ENCODE measurements at regions not wholly inside any gene's neighbourhood (a gene's known extent, or its start where the extent isn't known, plus 50 kb on each side); places are given as distances from the start of the nearest gene placed in this dataset.
"Not testable (repeated sequence)": the region's sequence is repeated elsewhere in the genome, so short reads cannot be mapped to it uniquely, and the experiment has no call there.

GRCh38 chr5:68077349-68077894, 138.1 kb upstream of the PIK3R1 start:
- DNase-seq: no peak
- intact Hi-C loops (cut with DNase I): no loop called here

GRCh38 chr5:68074633-68075032, 140.9 kb upstream of the PIK3R1 start:
- intact Hi-C loops (cut with DNase I): no loop called here
- no peak for DNase-seq

DNA sequence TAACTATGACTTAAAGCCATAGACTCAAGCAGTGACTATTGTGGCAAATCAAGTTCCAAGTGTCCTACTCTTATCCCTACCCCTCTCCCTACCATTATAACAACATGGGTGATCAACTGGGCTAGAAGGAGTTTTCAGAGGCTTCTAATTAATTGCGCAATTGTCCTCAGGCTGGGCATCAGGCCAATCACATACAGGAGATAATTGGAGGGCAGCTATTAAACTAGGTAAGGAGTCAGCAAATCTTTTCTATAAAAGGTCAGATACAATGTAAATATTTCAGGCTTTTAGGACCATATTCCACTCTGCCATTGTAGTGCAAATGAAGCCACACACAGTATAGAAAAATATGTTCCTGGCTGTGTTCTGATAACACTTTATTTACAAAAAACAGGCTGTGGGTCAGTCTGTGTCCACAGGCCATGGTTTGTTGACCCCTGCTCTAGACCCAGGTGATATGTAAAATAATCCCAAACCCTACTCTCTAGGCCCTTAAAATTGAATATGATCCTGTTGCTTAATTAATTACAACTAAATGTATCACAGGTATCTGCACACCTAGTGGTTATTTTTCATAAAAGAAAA, 141.4 kb upstream of the PIK3R1 start:
- intact Hi-C loops (cut with DNase I): no loop called here
- DNase-seq: no peak

DNA sequence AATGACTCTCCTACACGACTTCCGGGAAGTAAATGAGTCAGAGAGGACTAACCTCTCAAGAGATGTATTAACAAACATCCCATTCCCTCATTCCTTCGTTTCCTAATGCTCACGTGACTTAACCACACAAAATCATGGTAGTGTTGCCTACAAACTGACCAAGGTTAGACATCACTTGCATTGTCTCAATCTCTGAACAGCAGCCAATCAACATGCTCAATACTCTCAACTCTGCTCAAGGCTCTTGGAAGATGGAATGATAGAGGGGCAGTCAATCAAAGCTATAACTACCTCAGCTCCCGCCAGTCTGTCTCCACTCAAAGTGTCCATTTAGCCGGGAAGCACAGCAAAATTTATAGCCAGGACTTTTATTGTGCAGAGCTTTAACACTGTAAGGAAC, 143.8 kb upstream of the PIK3R1 start:
- intact Hi-C loops (cut with DNase I): no loop called here

GRCh38 chr5:68071282-68071632, 144.3 kb upstream of the PIK3R1 start:
- intact Hi-C loops (cut with DNase I): no loop called here
- no peak for DNase-seq

More for the DNA sequence above, 143.8 kb upstream of the PIK3R1 start:
- no peak for DNase-seq

- intact Hi-C loops (cut with DNase I): no loop called here
- no peak for DNase-seq
Measured at GRCh38 chr5:68070591-68071281, 144.8 kb upstream of the PIK3R1 start.

DNA sequence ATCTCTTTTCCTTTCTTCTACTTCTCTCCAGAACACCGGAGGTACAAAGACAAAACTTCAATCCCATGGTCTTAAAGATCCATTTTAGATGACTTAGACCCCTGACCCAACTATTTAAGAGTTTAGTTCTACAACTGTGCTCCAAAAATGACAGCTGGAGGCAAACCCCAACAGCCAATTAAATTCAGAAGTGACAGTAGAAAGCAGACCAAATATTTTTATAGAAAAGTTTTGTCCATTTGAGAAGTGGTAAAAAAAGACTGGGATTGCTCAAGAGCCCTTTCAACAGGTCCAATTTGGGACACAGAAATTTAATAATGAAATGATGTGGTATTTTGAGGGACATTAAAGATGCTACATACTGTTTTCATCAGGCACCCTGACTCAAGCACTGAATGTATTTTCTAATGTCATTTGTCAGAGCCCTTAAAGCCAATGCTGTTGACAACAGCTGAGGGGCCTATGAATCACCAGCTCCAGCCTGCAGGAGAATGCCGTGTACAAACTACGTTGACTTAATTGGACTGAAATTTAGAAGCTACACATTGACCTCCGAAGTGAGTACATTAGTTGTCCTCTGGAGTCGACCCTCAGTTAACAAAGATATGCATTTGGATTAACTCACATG, 147.5 kb upstream of the PIK3R1 start:
- no peak for DNase-seq
- intact Hi-C loops (cut with DNase I): no loop called here

DNA sequence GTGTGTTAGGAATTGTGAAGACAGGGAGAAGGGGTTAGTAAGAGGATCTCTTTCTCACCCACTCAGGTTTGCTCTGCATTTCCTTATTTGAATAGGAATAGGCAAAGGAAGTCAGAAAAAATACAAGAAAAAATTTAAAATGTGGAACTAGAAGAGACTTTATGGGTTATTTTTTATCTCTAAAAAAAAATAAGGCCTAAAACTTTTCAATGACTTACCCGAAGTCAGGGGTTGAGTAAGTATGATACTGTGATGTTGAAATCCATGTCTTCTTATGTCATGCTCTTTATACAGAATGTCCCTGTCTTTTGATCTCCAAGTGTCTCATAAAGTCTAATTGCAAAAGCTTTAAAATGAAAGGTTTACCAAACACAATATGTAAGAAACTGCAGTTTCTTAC, 148.3 kb upstream of the PIK3R1 start:
- intact Hi-C loops (cut with DNase I): no loop called here
- DNase-seq: no peak

DNA sequence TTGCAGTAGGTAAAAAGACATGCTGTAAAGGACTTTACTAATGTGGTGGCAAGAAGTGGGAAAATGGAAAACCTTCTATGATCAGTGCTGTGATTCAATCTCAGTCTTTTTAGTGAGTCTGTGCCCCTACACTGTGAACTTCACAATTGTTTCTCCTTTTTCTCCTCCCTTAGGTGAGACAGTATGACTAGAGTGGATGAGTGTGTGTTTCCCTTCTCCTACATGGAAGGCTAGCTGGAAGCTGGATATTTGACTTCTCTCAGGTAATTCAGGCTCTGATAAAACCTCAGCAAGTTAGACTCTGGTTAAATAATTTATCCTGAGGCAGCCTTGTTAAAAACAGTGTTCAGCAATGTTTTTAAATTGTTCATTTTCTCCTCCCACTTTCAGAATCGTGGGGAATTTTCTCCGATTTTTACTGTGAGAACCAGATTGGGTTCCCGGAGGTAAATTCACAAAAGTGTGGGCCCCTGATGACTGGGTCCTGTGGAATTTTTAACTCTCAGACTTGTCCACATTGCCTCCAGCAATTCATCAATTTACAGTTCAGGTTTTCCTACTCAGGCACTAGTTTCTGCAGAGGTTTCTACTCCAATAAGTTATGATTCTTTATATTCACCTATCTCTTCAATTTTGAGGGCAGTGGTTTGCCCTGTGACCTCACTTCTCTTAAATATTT, 149.1 kb upstream of the PIK3R1 start:
- intact Hi-C loops (cut with DNase I): no loop called here
- no peak for DNase-seq

DNA sequence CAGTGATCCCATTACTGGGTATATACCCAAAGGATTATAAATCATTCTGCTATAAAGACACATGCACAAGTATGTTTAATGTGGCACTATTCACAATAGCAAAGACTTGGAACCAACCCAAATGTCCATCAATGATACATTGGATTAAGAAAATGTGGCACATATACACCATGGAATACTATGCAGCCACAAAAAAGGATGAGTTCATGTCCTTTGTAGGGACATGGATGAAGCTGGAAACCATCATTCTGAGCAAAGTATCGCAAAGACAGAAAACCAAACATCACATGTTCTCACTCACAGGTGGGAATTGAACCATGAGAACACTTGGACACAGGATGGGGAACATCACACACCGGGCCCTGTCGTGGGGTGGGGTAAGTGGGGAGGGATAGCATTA, 150.2 kb upstream of the PIK3R1 start:
- DNase-seq; intact Hi-C loops (cut with DNase I): not testable (repeated sequence)

DNA sequence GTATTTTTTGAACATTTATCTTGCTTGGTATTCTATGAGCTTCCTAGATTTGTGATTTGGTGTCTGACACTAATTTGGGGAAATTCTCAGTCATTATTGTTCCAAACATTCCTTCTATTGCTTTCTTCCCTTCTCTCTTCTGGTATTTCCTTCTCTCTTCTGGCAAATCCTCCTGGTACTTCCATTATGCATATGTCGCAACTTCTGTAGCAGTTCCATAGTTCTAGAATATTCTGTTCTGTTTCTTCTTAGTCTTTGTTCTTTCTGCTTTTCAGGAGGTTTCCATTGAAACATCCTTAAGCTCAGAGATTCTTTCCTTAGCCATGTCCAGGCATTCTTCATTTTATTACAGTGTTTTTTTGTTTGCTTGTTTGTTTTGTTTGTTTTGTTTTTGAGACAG, 155.2 kb upstream of the PIK3R1 start:
- no peak for DNase-seq
- intact Hi-C loops (cut with DNase I): no loop called here

GRCh38 chr5:68057191-68057590, 158.4 kb upstream of the PIK3R1 start:
- intact Hi-C loops (cut with DNase I): no loop called here
- no peak for DNase-seq

DNA sequence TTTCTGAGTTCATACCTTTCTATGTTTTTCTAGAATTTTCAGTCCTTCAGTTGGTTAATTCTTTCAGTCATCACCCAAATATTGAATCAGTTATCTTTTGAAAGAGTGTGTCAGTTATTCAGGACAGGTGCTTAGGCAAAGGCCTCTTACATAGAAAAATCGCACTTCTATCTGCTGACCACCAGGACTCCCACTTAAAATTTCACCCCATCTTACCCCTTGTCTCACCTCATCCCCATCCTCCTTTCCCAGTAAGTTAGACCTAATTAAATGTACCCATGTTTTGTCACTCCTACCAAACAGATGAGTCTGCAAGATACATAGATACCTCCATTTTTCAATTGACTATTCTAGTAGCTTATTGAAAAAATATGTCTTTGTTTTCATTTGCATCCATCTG, 159.9 kb upstream of the PIK3R1 start:
- no peak for DNase-seq

GRCh38 chr5:68054638-68055037, 160.9 kb upstream of the PIK3R1 start:
- no peak for DNase-seq
- intact Hi-C loops (cut with DNase I): no loop called here

More for the DNA sequence above, 159.9 kb upstream of the PIK3R1 start:
- intact Hi-C loops (cut with DNase I): no loop called here

GRCh38 chr5:68053202-68053601, 162.4 kb upstream of the PIK3R1 start:
- DNase-seq: no peak
- intact Hi-C loops (cut with DNase I): no loop called here

DNA sequence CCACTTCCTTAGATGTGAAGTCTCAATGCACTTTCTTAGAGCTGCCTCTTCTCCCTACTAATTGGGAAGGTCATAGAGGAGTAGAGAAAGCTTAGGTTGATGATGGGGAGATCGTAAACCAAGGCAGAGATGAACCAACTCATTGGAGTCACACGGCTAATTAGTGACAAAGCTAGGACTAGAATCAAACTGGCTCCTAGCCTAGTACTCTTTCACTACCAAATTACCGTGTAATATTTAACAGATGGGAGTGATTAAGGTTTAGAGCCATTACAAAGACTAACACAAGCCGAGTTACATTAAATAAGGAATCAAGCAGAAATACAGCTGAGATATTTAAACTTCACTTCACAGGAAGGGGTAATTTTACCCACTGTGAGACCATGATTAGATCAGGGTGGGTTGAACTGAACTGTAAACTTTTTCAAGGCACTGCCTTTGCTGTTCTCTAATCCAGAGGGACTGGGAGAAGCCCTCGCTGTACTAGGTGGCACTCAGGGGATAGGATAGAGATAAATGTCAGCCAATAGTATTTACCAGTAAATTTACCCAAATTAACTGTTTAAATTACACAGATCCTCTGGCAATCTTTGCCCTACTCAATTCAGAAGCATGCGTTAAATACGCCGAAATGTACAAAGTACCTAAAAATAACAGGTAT, 166.4 kb upstream of the PIK3R1 start:
- no peak for DNase-seq
- intact Hi-C loops (cut with DNase I): no loop called here

DNA sequence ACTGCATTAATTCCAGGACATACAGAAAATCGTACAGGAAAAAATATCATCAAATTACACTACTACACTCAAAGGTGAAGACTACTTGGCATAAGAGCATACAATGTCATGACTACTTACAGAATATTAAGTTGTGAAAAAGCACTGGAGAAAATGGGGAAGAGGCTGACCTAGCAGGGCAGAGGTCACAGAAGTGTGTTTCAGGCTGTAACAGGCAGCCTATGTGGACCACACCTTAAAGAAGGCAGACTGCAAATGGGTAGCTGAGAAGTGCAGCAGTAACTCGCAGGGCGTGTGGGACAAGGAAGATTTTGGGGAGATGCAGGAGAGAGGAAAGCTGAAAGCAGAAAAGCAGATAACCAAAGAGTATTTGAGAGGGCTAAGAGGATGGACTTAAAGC, 167.0 kb upstream of the PIK3R1 start:
- DNase-seq: no peak
- intact Hi-C loops (cut with DNase I): no loop called here

GRCh38 chr5:68048054-68048453, 167.5 kb upstream of the PIK3R1 start:
- DNase-seq; intact Hi-C loops (cut with DNase I): not testable (repeated sequence)

DNA sequence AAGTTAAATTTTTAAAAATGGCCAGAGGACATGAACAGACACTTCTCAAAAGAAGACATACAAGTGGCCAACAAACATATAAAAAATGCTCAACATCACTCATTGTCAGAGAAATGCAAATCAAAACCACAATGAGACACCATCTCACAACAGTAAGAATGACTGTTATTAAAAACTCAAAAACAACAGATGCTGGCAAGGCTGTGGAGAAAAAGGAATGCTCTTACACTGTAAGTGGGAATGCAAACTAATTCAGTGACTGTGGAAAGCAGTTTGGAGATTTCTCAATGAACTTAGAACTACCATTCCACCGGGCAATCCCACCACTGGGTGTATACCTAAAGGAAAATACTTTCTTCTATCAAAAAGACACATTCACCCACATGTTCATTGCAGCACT, 168.5 kb upstream of the PIK3R1 start:
- DNase-seq: no peak
- intact Hi-C loops (cut with DNase I): no loop called here

GRCh38 chr5:68046445-68046844, 169.1 kb upstream of the PIK3R1 start:
- intact Hi-C loops (cut with DNase I): no loop called here
- no peak for DNase-seq

All from head of caudate nucleus (tissue), 42 donors.